MG63 (cell line): ENCODE measurements at regions not wholly inside any gene's neighbourhood (a gene's known extent, or its start where the extent isn't known, plus 50 kb on each side); places are given as distances from the start of the nearest gene placed in this dataset.

ENCODE experiments used
- DNase-seq: peaks from one replicate; pipeline ENCODE4 v3.0.0-alpha.2; 2020
- H3K27me3 ChIP-seq: fragments of 250-450 bp; sonication (Bioruptor Pico); 2 replicates; pipeline ENCODE4 v1.5.1; 2020; ENCODE audit warnings: mild to moderate bottlenecking, moderate library complexity
- H3K36me3 ChIP-seq: fragments of 250-450 bp; sonication (Bioruptor Pico); 2 replicates; pipeline ENCODE4 v1.5.1; 2020; ENCODE audit warnings: mild to moderate bottlenecking, moderate library complexity
- H3K4me3 ChIP-seq: fragments of 250-450 bp; sonication (Bioruptor Pico); 2 replicates; pipeline ENCODE4 v1.5.1; 2020; ENCODE audit warnings: mild to moderate bottlenecking, moderate library complexity
- H3K9me3 ChIP-seq: fragments of 250-450 bp; sonication (Bioruptor Pico); 2 replicates; pipeline ENCODE4 v1.5.1; 2020; ENCODE audit warnings: mild to moderate bottlenecking, moderate library complexity

DNA sequence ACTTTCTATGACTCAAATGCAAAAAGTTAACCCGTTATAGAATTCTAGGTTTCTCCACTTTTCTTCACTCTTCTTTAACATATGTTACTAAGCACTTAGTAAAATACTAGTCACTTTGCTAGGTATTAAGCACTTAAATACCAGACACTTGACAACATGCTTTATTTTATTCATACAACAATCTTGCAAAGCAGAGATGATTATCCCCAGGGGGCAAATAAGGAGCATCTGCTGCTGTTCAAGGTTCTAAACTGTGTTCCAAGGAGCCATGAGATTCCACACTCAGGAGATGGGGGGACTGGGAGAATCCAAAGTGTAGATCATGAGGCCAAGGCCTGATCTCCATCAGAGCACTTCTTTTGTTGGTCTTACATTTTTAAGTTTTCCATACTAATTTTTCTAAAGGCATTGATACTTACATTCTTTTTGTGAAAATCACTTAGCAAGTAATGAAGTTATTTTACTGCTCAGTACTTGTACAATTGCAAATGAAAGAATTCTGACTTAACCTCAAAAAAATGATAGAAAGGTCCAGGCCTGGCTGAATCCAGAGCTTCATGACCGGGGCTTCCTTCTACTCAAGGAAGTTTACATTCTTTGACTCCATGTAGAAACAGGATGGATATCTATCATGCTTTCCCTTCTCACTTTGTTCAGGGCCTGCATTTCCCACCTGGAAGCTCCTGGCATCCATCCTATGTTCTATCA, 504.4 kb upstream of the WWC1 start:
- Histone ChIP-seq H3K4me3 (no peak overlapping the region), H3K9me3 (no peaks in the 10 kb centered on the region), H3K27me3 (no peaks in the 10 kb centered on the region), H3K36me3 (no peaks in the 10 kb centered on the region)
- DNase-seq = no peak

DNA sequence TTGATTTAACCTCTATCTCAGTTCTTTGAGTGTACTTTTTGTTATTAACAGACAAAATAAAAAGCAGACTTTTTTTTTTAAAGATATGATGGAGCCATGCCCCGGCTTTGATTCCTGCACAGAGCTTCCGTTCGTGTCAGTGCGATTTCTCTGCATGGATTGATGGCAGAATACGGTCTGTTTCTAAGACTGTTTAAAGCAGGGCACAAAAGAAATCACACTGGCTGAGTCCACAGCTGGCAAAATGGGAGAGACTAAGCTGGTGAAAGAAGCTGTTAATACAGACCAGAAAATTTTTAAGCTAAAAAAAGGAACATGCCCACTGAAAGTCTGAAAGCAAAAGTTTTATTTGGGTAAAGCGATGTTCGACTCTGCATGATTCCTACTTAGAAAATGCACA, 501.4 kb upstream of the WWC1 start:
- no peak for DNase-seq
- H3K36me3 ChIP-seq = no peaks in the 10 kb centered on the region
- no peaks in the 10 kb centered on the region for H3K9me3 ChIP-seq
- H3K4me3 ChIP-seq = peak overlapping the region; percentile 17
- no peaks in the 10 kb centered on the region for H3K27me3 ChIP-seq

DNA sequence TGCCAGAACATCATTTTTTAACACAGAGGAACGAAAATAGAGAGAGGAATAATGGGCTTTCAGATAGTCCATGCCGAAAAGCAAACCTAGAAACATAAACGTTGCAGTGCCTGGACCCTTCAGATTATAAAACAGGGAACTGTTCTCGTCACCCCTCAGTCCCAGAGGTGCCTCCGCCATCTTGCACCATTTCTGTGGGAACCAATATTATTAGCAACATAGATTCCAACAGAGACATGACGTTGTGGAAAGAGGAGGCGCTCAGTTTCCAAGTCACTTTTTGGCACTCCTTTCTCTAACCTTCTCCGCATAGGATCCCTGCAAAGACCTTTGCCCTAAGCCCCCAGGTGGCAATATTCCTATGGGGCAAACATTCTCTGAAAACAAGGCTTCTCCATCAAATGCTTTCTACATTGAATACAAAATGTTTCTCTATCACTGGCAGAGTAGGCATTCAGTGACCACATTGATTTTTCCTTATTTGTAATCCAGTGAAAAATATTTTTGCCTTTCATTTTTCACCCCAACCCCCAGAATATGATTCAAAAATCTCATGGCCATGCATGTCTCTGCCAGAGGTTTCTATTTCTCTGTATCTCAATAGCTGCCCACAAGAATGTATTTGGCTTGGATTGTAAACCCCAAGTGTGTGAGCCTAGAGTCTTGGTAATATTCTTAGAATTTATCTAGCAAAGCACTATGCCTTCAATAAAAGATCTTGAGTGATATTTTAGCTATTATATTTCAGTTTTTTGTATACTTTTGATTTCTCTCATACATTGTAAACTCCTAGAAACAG, 500.8 kb upstream of the WWC1 start:
- H3K36me3 ChIP-seq = no peaks in the 10 kb centered on the region
- no peak for DNase-seq
- no peaks in the 10 kb centered on the region for H3K27me3 ChIP-seq
- H3K9me3 ChIP-seq = no peaks in the 10 kb centered on the region
- H3K4me3 ChIP-seq = peak overlapping the region; percentile 17

DNA sequence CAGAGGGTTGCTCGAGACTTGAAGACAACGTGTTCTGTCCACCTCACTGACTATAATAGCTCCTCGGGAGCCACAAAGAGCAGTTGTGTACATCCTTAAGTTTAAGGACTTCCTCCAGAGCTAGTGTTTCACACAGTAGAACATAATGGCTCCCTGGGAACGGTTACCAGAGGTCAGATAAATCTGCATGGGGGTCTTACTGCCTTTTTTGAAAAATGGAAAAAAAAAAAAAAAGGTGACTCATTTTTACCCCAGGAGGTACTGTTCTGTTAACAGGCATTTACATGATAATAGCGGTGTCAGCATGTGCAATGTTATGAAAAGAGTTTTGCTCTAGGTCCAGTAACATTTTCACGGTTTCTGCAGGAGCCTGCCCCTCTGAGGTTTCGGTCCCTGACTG, 498.9 kb upstream of the WWC1 start:
- no peak for DNase-seq
- H3K36me3 ChIP-seq = no peaks in the 10 kb centered on the region
- no peaks in the 10 kb centered on the region for H3K27me3 ChIP-seq
- H3K4me3 ChIP-seq = no peak overlapping the region
- H3K9me3 ChIP-seq = no peaks in the 10 kb centered on the region

DNA sequence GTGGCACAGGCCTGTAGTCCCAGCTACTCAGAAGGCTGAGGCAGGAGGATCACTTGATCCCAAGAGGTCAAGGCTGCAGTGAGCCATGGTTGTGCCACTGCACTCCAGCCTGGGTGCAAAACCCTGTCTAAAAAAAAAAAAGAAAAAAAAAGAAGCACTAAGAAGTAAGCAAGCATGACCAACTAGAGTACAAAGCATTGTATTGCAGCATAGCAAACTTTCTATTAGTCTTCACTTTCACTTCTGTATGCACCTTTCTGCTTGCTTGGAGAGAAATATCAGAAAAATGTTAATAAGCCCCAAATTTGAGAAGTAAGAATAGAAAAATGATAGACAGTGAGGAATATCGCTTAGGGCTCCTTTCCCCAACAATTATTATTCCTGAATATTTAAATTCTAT, 497.7 kb upstream of the WWC1 start:
- no peak for DNase-seq
- H3K36me3 ChIP-seq = no peaks in the 10 kb centered on the region
- no peak overlapping the region for H3K4me3 ChIP-seq
- H3K9me3 ChIP-seq = no peaks in the 10 kb centered on the region
- H3K27me3 ChIP-seq = no peaks in the 10 kb centered on the region

DNA sequence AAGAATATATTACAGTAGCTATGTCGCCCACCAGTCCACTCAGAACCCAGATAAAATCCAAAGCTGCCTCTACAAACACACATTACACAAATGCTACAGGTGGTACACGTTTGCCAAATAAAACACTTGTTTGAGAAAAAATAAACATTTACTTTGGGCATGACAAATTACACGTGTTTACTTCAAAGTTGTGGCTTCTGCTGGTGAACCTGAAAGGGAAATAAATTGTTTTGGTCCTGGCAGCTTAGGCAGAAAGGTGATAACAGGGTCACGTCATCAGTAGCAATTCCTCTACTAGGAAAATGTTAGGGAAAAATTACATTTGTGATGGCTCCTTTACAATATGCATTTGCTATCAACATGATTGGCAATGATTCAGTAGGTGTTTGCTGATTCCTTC, 497.3 kb upstream of the WWC1 start:
- Histone ChIP-seq H3K36me3 (no peaks in the 10 kb centered on the region), H3K4me3 (no peak overlapping the region), H3K27me3 (no peaks in the 10 kb centered on the region), H3K9me3 (no peaks in the 10 kb centered on the region)
- no peak for DNase-seq

DNA sequence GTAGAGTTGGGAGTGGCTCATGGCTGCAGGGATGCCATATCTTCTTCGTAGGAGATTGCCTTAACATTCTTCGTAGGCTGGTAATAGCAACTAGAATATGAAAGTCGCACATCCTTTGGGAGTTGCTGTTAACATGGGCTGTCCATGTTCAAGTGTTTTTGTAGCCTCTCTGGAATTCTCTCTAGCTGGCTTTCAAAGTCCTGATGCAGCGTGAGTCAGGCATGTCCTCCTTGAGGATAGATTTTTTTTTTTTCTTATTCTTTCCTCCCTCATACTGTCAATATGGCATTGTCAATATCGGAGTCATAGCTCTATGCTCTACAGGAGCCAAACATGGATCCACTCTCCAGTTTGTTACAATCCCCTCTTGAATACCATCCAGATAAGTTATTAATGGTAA, 494.8 kb upstream of the WWC1 start:
- Histone ChIP-seq H3K9me3 (no peaks in the 10 kb centered on the region), H3K4me3 (no peak overlapping the region), H3K27me3 (no peaks in the 10 kb centered on the region), H3K36me3 (no peaks in the 10 kb centered on the region)
- DNase-seq = no peak

DNA sequence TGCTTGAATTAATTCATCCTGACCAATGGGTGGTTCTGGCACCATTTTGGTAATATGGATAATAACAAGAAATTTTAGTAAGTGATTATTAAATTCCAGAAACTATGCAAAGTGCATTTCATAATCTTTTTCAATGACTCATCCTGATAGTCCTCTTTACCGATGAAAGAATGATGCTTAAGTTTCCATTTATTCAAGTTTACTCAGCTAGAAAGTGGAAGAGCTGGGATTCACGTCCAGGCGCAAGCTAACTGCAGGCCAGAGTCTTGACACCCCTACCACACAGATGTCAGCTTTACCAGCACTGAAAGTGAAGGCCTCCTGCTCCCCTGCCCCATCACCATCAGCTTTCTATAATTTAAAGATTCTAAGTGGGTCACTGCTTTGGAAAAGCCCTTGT, 493.5 kb upstream of the WWC1 start:
- no peaks in the 10 kb centered on the region for H3K9me3 ChIP-seq
- no peaks in the 10 kb centered on the region for H3K27me3 ChIP-seq

DNA sequence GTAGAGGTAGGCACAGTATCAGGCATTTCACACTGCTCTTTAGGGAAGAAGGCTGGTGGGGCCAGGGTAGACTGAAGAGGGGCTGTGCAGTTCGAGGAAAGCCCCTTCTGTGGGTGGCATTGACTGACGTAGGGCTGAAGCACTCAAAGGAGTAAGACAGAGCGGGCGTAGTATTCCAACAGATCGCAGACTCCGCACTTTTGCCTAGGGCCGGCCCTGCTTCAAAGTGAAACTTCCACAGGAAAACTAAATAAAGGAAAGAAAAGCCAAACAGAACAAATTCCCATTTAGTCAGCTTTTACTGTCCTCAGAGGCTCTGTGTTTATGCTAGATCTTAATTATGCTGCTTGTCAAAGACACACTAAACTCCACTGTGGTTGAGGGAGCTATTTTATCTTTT, 493.0 kb upstream of the WWC1 start:
- Histone ChIP-seq H3K36me3 (no peaks in the 10 kb centered on the region), H3K9me3 (no peaks in the 10 kb centered on the region), H3K27me3 (no peaks in the 10 kb centered on the region), H3K4me3 (no peak overlapping the region)
- no peak for DNase-seq

More for the DNA sequence above, 493.5 kb upstream of the WWC1 start:
- Histone ChIP-seq H3K36me3 (no peaks in the 10 kb centered on the region), H3K4me3 (no peak overlapping the region)
- no peak for DNase-seq

DNA sequence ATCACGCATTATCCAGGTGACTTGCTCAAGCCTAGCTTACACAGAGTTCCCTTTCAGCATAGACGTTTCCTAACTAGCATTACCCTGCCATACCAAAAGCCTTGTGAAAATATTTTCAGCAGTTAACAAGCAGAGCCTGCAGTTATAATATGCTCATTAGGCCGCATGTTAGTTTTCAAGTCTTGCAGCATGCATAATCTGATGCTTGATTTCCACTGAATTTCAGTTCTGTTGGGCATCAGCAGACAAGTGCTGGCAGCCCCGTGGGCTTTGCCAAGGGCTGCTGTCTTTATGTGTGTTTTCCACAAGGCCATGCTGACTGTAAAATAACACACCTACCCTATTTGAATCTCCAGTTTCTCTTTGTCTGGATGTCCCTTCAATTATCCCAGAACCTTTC, 491.0 kb upstream of the WWC1 start:
- Histone ChIP-seq H3K9me3 (no peaks in the 10 kb centered on the region), H3K36me3 (no peaks in the 10 kb centered on the region), H3K4me3 (no peak overlapping the region), H3K27me3 (no peaks in the 10 kb centered on the region)
- DNase-seq = no peak

DNA sequence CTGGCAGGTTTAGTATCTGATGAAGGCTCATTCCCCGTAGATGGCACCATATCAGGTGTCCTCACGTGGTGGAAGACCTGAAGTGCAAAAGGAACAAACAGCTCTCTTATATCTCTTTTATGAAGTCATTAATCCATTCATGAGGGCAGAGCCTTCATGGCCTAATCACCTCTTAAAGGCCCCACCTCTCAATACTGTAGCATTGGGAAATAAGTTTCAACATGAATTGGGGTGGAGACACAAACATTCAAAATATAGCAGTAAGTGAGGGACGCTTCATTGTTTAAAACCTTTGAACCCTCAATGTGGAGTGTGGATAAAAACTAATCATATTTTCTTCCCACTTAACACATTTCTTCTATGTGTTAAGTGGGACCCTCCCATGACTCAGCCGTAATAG, 489.4 kb upstream of the WWC1 start:
- Histone ChIP-seq H3K27me3 (no peaks in the 10 kb centered on the region), H3K9me3 (no peaks in the 10 kb centered on the region), H3K36me3 (no peaks in the 10 kb centered on the region), H3K4me3 (no peak overlapping the region)
- no peak for DNase-seq

DNA sequence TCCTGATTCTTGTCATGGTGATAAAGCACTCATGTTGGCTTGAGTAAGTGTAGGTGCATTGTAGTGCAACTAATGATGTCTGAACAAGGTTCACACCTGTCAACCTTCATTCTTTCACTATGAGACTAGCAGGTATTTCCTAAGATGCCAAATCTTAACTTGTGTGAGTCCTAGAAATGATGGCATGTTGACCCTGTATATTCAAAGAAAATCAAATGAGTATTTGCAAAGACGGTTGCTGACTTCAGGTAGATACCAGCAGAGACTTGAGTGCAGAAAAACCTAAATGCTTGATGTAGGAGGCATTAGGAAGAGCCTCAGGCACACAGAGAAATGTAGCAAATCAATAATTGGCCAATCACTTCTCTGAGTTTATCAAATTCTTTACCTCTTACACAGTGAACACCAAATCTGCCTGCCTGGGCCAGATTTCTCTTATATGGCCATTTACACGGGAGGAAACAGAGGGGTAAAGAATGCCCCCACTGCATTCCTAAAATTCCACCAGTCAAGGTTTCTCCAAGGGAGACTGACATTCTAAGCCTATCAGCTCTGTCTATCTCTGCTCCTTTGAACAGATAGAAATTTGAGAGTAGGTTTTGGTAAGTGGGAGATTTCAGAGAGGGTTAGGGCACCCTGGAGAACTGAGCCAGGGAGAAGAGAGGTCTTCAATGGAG, 488.6 kb upstream of the WWC1 start:
- Histone ChIP-seq H3K27me3 (no peaks in the 10 kb centered on the region), H3K9me3 (no peaks in the 10 kb centered on the region), H3K36me3 (no peaks in the 10 kb centered on the region), H3K4me3 (no peak overlapping the region)
- DNase-seq = no peak

DNA sequence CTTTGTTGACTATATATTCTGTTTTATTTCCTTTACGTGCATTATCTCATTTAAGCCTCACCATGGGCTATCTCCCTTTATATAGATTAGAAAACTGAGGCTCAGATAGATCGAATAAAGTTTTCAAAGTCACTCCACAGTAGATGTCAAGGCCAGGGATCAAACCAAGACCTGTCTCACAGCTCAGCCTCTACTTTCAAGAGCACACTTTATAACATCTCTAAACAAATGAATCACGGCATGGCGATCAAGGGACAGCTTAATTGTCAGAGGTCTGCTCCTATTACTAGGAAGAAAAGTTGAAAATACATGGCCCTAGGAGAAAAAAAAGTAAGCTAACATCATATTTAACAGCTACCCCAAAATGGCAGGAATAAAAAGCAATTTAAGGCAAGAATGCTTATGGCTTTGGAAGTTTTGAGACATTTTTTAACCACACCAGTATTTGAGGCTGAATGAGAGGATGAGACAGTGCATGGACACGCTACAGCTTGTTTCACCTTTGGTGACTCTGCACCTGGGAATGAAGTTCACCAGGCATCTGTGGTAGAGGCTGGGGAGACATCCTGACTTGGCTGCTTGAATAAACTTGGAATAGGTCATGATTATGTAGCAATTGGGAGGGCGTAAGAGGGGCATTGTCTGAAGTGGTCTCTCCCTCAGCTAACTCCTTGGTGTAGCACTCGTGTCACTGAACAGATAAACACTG, 486.8 kb upstream of the WWC1 start:
- H3K27me3 ChIP-seq = no peaks in the 10 kb centered on the region
- no peaks in the 10 kb centered on the region for H3K36me3 ChIP-seq
- no peaks in the 10 kb centered on the region for H3K9me3 ChIP-seq
- no peak for DNase-seq
- H3K4me3 ChIP-seq = no peak overlapping the region

DNA sequence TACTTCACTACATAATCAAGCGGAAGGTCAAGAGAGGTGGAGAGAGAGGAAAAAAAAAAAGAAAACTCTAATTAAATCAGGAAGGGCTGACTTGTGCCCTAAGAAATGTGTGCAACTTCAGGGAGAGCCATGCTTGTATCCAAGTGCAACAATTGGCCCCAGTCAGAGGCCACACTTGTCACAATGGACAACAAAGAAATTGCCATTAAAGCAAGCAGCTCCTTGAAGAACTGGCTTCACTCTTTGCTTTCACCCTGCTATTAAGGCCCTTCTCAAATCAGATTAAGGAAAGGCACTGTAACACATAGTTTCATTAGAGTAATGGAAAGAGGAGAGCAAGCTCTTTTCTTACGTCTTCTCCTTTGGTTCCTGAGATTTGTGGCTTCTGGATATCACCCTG, 480.9 kb upstream of the WWC1 start:
- no peaks in the 10 kb centered on the region for H3K36me3 ChIP-seq
- no peak for DNase-seq
- no peak overlapping the region for H3K4me3 ChIP-seq
- H3K27me3 ChIP-seq = no peaks in the 10 kb centered on the region
- H3K9me3 ChIP-seq = peaks cover 1% of the 10 kb centered on the region; the same call in 1 of the 2 replicates

DNA sequence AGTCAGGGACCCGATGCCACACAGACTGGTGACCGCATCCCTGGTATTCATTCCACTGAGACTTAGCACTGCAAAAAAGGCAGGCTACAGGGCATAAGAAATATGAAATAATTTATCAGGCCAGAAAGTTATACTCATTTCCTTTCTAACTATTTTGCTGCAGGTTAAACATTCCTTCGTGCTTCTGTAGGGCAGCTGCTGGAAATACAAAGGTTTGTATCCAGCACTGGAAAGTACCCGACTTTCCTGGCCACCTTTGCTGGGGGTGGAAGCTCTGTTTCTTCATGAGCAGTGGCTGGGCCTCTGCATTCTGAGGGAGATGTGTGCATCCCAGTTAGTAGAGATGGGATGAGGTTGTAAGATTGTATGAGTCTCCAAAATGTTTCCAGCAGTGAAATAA, 478.6 kb upstream of the WWC1 start:
- DNase-seq = no peak
- Histone ChIP-seq H3K4me3 (no peak overlapping the region), H3K27me3 (no peaks in the 10 kb centered on the region), H3K9me3 (peaks cover 9% of the 10 kb centered on the region; the same call in 1 of the 2 replicates), H3K36me3 (no peaks in the 10 kb centered on the region)

DNA sequence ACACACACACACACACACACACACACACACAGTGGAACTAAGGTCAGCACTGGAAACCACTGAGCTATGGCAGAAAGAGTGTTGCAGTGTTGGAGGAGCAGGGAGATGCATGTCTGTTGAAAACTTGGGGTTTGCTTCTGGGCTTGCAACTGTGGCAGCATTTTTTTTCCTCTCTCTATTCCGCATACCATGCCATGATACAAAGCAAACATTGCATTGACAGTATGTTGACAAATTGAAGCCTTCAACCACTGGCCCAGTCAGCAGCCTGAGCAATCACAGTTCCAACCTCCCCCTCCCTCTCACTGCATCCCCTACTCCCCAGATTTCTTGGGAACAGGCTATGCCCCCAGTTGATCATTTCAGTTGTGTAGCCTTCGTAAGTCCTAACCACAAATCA, 478.1 kb upstream of the WWC1 start:
- H3K27me3 ChIP-seq = no peaks in the 10 kb centered on the region
- DNase-seq = no peak
- no peak overlapping the region for H3K4me3 ChIP-seq
- H3K36me3 ChIP-seq = no peaks in the 10 kb centered on the region
- peaks cover 9% of the 10 kb centered on the region; the same call in 1 of the 2 replicates for H3K9me3 ChIP-seq

DNA sequence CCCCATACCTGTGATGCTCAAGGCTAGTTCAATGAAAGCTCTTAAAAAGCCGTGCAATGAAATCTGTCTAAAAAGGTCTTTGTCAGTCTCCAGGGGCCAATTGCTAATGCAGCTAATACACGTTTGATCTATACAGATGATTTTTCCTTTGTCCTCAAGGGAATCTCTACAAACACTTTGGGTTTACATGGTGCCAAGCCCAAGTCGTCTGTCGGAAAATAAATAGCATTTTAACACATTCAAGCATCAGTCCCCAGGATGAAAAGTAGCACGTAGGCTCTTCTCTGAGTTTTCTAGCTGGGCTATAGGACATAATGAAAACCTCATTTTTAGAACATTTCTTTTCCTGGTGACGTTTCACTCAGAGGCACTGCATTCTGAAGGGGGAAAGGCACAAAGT, 477.4 kb upstream of the WWC1 start:
- Histone ChIP-seq H3K9me3 (peaks cover 9% of the 10 kb centered on the region; the same call in 1 of the 2 replicates), H3K27me3 (no peaks in the 10 kb centered on the region), H3K36me3 (no peaks in the 10 kb centered on the region), H3K4me3 (no peak overlapping the region)
- DNase-seq = no peak
